DOHH2 (cell line): ENCODE measurements at regions not wholly inside any gene's neighbourhood (a gene's known extent, or its start where the extent isn't known, plus 50 kb on each side); places are given as distances from the start of the nearest gene placed in this dataset.

Source experiments
- H3F3A ChIP-seq: fragments of 200-600 bp; sonication (generic), shearing (Covaris generic); 2 replicates; pipeline ENCODE4 v1.6.0; 2016; ENCODE audit warnings: antibody characterized with exemption, mild to moderate bottlenecking; ENCODE audit not compliant: control insufficient read depth, insufficient read depth
- H3K27ac ChIP-seq: fragments of 200-600 bp; sonication (generic); 2 replicates; pipeline ENCODE4 v1.5.1; 2014; ENCODE audit warnings: low read depth, mild to moderate bottlenecking, low read length, moderate library complexity
- H3K27me3 ChIP-seq: fragments of 200-600 bp; sonication (generic); 2 replicates; pipeline ENCODE4 v1.6.1; 2014; ENCODE audit warnings: mild to moderate bottlenecking, low read length, mixed read lengths; ENCODE audit not compliant: control insufficient read depth
- H3K36me3 ChIP-seq: fragments of 200-600 bp; sonication (generic); 2 replicates; pipeline ENCODE4 v1.6.1; 2014; ENCODE audit warnings: mild to moderate bottlenecking, low read length, moderate library complexity, mixed read lengths; ENCODE audit not compliant: control insufficient read depth
- H3K4me1 ChIP-seq: fragments of 200-600 bp; sonication (generic); 2 replicates; pipeline ENCODE4 v1.6.1; 2014; ENCODE audit warnings: mild to moderate bottlenecking, low read length, mixed read lengths; ENCODE audit not compliant: control insufficient read depth
- H3K4me2 ChIP-seq: fragments of 200-600 bp; sonication (generic); 2 replicates; pipeline ENCODE4 v1.6.0; 2014; ENCODE audit warnings: mild to moderate bottlenecking, low read length, moderate library complexity
- H3K4me3 ChIP-seq: fragments of 200-600 bp; sonication (generic); 2 replicates; pipeline ENCODE4 v1.5.1; 2014; ENCODE audit warnings: mild to moderate bottlenecking, low read length, mixed read lengths
- H3K79me2 ChIP-seq: fragments of 200-600 bp; sonication (generic); 2 replicates; pipeline ENCODE4 v1.6.1; 2014; ENCODE audit warnings: mild to moderate bottlenecking, low read length, mixed read lengths; ENCODE audit not compliant: control insufficient read depth
- H3K9me2 ChIP-seq: fragments of 200-600 bp; sonication (generic); replicated peaks from 2 replicates; pipeline ENCODE4 v1.6.1; 2014; ENCODE audit warnings: mild to moderate bottlenecking, low read length, mixed read lengths; ENCODE audit not compliant: control insufficient read depth
- H3K9me3 ChIP-seq: fragments of 200-600 bp; sonication (generic); 2 replicates; pipeline ENCODE4 v1.6.1; 2014; ENCODE audit warnings: antibody characterized with exemption, low read length, mixed read lengths; ENCODE audit not compliant: control insufficient read depth, insufficient read depth
- H4K20me1 ChIP-seq: fragments of 200-600 bp; sonication (generic); 2 replicates; pipeline ENCODE4 v1.6.0; 2014; ENCODE audit warnings: low read depth, mild to moderate bottlenecking, antibody characterized with exemption, low read length, moderate library complexity; ENCODE audit not compliant: control insufficient read depth, insufficient read depth
- EZH2phosphoT487 ChIP-seq: fragments of 200-600 bp; sonication (generic); IDR thresholded peaks from 2 replicates; pipeline ENCODE4 v1.6.1; 2017; ENCODE audit warnings: borderline replicate concordance, mild to moderate bottlenecking, antibody characterized with exemption, low read length, moderate library complexity, mixed read lengths
- TF ChIP-seq, protein P1 (sequence below): fragments of 200-600 bp; sonication (generic); IDR thresholded peaks from one replicate; pipeline ENCODE4 v1.5.1; 2014; ENCODE audit warnings: antibody characterized with exemption, mild to moderate bottlenecking, low read depth, low read length; ENCODE audit not compliant: poor library complexity, severe bottlenecking

- H3K4me2 ChIP-seq: no peak overlapping the region
- peaks cover 12% of the 10 kb centered on the region for H3K4me1 ChIP-seq
- peaks cover 9% of the 10 kb centered on the region for H3K27me3 ChIP-seq
- no peaks in the 10 kb centered on the region for H3F3A ChIP-seq
- H3K9me3 ChIP-seq: no peaks in the 10 kb centered on the region
- no peak overlapping the region for H3K27ac ChIP-seq
- no peaks in the 10 kb centered on the region for H4K20me1 ChIP-seq
- no peak overlapping the region for H3K4me3 ChIP-seq
- H3K9me2 ChIP-seq: no peaks in the 10 kb centered on the region
- no peaks in the 10 kb centered on the region for H3K79me2 ChIP-seq
- H3K36me3 ChIP-seq: no peaks in the 10 kb centered on the region
- no peak for TF ChIP-seq EZH2phosphoT487
- TF ChIP-seq, protein P1, sequence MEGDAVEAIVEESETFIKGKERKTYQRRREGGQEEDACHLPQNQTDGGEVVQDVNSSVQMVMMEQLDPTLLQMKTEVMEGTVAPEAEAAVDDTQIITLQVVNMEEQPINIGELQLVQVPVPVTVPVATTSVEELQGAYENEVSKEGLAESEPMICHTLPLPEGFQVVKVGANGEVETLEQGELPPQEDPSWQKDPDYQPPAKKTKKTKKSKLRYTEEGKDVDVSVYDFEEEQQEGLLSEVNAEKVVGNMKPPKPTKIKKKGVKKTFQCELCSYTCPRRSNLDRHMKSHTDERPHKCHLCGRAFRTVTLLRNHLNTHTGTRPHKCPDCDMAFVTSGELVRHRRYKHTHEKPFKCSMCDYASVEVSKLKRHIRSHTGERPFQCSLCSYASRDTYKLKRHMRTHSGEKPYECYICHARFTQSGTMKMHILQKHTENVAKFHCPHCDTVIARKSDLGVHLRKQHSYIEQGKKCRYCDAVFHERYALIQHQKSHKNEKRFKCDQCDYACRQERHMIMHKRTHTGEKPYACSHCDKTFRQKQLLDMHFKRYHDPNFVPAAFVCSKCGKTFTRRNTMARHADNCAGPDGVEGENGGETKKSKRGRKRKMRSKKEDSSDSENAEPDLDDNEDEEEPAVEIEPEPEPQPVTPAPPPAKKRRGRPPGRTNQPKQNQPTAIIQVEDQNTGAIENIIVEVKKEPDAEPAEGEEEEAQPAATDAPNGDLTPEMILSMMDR: no peak
These were observed 159.6 kb upstream of the PZP start for GRCh38 chr12:9367828-9368227.

DNA sequence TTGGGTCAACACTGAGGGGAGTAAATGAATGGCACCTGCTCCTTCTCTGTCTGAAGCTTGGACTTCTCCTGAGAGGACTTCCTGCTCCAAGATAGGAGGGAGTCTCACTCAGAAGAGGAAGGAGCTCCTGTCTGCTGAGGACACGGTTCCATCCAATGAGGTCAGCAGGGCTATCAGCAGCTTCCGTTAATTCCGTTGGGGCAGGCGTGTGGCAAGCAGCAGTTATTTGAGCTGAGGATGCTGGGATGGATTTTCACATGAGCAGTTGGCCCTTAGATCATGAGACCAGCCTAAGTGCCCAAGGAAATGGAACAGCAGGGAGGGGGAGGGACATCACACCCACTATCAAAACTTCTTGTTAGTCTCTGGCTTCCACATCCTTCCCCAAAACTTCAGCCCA, 159.0 kb upstream of the PZP start:
- Histone ChIP-seq H3K36me3 (no peaks in the 10 kb centered on the region), H4K20me1 (no peaks in the 10 kb centered on the region), H3F3A (no peaks in the 10 kb centered on the region), H3K4me3 (no peak overlapping the region), H3K4me2 (no peak overlapping the region), H3K9me3 (no peaks in the 10 kb centered on the region), H3K27ac (no peak overlapping the region), H3K27me3 (peaks cover 9% of the 10 kb centered on the region), H3K79me2 (no peaks in the 10 kb centered on the region), H3K9me2 (no peaks in the 10 kb centered on the region), H3K4me1 (peaks cover 12% of the 10 kb centered on the region)
- TF ChIP-seq, protein P1: no peak
- no peak for TF ChIP-seq EZH2phosphoT487

GRCh38 chr12:9365296-9365695, 157.1 kb upstream of the PZP start:
- Histone ChIP-seq H4K20me1 (no peaks in the 10 kb centered on the region), H3K79me2 (no peaks in the 10 kb centered on the region), H3K4me1 (peaks cover 12% of the 10 kb centered on the region), H3K36me3 (no peaks in the 10 kb centered on the region), H3F3A (no peaks in the 10 kb centered on the region), H3K27ac (no peak overlapping the region), H3K4me2 (no peak overlapping the region), H3K9me3 (no peaks in the 10 kb centered on the region), H3K27me3 (peaks cover 3% of the 10 kb centered on the region; the same call in 1 of the 2 replicates), H3K4me3 (no peak overlapping the region), H3K9me2 (no peaks in the 10 kb centered on the region)
- TF ChIP-seq, protein P1: no peak
- TF ChIP-seq EZH2phosphoT487: no peak
